ENCODE measurements at regions not wholly inside any gene's neighbourhood (a gene's known extent, or its start where the extent isn't known, plus 50 kb on each side); places are given as distances from the start of the nearest gene placed in this dataset.

DNA sequence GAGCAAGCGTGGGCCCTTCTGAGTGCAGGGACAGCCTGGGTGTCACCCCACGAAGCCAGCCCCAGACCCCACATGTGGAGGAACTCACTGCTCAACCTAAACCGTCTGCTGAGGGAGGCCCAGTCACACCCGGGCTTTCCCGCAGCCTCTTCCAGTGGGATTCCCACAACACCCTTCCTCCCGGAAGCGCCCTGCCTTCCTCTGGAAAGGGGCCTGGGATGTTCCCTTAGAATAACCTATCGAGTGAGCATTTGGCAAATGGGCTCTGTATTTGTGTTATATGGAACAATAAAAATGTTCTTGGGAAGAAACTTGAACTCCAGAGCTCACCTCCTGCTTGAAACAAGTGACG, 100.0 kb upstream of the DUSP22 start:
- no peak overlapping the region for H3K4me3 ChIP-seq (ENCODE audit: low read depth, low read length)
- TF ChIP-seq, protein P1, sequence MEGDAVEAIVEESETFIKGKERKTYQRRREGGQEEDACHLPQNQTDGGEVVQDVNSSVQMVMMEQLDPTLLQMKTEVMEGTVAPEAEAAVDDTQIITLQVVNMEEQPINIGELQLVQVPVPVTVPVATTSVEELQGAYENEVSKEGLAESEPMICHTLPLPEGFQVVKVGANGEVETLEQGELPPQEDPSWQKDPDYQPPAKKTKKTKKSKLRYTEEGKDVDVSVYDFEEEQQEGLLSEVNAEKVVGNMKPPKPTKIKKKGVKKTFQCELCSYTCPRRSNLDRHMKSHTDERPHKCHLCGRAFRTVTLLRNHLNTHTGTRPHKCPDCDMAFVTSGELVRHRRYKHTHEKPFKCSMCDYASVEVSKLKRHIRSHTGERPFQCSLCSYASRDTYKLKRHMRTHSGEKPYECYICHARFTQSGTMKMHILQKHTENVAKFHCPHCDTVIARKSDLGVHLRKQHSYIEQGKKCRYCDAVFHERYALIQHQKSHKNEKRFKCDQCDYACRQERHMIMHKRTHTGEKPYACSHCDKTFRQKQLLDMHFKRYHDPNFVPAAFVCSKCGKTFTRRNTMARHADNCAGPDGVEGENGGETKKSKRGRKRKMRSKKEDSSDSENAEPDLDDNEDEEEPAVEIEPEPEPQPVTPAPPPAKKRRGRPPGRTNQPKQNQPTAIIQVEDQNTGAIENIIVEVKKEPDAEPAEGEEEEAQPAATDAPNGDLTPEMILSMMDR (IDR thresholded peaks at IDR 0.05; ENCODE audit: insufficient read depth, low read depth, low read length, missing control alignments) = no peak
- no peak for DNase-seq (ENCODE audit: low read depth)

- TF ChIP-seq, protein P1 (IDR thresholded peaks at IDR 0.05; ENCODE audit: insufficient read depth, low read depth, low read length, missing control alignments) = no peak
- no peak for DNase-seq (ENCODE audit: low read depth)
- H3K4me3 ChIP-seq (ENCODE audit: low read depth, low read length) = no peak overlapping the region
Measured at GRCh38 chr6:193180-193579, 99.1 kb upstream of the DUSP22 start.

DNA sequence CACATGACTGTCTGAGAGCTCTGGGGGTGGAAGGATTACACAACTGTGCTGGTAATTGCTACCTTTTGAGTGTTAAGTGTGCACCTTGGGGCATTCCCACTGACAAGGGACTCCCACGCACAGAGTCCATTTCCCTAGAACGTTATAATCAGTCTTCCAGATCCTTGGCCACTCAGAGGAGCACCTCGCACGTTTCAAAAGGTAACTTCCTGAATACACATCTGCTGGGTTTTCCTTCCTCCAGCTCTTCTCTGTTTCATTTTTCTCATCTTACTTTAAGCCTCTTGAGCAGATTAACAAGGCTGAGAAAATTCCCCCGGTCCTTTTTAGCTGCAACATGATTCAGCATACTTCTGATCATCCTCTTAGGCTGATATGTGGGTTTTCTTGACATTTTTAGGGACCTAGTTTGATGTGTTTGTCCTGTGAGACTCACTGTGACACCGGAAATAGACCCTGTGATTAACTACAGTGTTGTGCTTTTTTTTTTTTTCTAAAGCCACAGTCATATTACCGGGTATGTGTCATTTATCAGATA, 98.4 kb upstream of the DUSP22 start:
- peak; percentile 90 for DNase-seq (ENCODE audit: low read depth)

DNA sequence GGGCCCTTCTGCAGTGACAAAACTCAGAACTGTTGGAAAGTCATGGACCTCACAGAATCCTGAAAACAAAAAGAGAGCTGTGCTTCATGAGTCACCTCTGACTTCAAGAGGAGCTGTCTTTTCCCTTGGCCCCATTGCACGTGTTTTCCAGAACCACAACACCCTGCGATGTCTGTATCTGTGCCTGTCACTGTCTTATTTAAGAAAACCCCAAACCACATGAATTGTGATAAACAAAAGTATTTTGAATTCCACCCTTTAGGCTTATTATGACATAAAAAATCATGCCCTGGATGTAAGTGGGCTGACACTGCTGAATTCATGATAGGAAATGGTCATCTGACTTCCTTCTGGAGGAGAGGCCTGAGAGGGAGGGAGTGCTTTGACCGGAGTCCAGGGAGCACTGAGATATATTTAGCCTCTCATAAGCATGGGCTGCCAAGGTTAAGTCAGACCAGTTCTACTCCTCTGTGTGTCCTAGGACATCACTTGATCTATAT, 96.4 kb upstream of the DUSP22 start:
- no peak overlapping the region for H3K4me3 ChIP-seq (ENCODE audit: low read depth, low read length)
- DNase-seq (ENCODE audit: low read depth) = no peak
- TF ChIP-seq, protein P1 (IDR thresholded peaks at IDR 0.05; ENCODE audit: insufficient read depth, low read depth, low read length, missing control alignments) = no peak

More for the DNA sequence above, 98.4 kb upstream of the DUSP22 start:
- peak overlapping the region; percentile 29; the same call in 1 of the 2 replicates for H3K4me3 ChIP-seq (ENCODE audit: low read depth, low read length)
- TF ChIP-seq, protein P1 (IDR thresholded peaks at IDR 0.05; ENCODE audit: insufficient read depth, low read depth, low read length, missing control alignments) = no peak

- TF ChIP-seq, protein P1 (IDR thresholded peaks at IDR 0.05; ENCODE audit: insufficient read depth, low read depth, low read length, missing control alignments) = no peak
- H3K4me3 ChIP-seq (ENCODE audit: low read depth, low read length) = no peak overlapping the region
- no peak for DNase-seq (ENCODE audit: low read depth)
Measured at GRCh38 chr6:196543-196942, 95.7 kb upstream of the DUSP22 start.

GRCh38 chr6:203661-204060, 88.6 kb upstream of the DUSP22 start:
- DNase-seq (ENCODE audit: low read depth) = no peak
- TF ChIP-seq, protein P1 (IDR thresholded peaks at IDR 0.05; ENCODE audit: insufficient read depth, low read depth, low read length, missing control alignments) = no peak
- no peak overlapping the region for H3K4me3 ChIP-seq (ENCODE audit: low read depth, low read length)

- TF ChIP-seq, protein P1 (IDR thresholded peaks at IDR 0.05; ENCODE audit: insufficient read depth, low read depth, low read length, missing control alignments) = no peak
- no peak overlapping the region for H3K4me3 ChIP-seq (ENCODE audit: low read depth, low read length)
- DNase-seq (ENCODE audit: low read depth) = no peak
Measured at GRCh38 chr6:206264-206663, 86.0 kb upstream of the DUSP22 start.

Measured in GM12865 (cell line).